Activated CD8-positive, alpha-beta memory T cell treated with anti-CD3 and anti-CD28 coated beads for 24 hours (primary cell): ENCODE measurements at regions not wholly inside any gene's neighbourhood (a gene's known extent, or its start where the extent isn't known, plus 50 kb on each side); places are given as distances from the start of the nearest gene placed in this dataset.

Experiments
- DNase-seq: peaks from one replicate; pipeline ENCODE4 v3.0.0-alpha.2; 2020

- no peak for DNase-seq
Observed at GRCh38 chr20:48433178-48433577, 394.6 kb downstream of the PREX1 start.

DNA sequence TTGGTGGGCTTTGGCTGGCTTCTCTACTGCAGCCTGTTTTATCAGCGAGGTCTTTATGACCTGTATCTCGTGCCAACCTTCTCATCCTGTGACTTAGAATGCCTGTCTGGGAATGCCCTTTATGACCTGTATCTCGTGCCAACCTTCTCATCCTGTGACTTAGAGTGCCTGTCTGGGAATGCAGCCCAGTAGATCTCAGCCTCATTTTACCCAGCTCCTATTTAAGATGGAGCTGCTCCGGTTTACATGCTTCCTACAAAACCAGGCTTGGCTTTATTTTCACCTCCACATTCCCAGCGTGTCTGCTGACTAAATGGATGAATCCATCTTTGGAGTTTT lies 395.3 kb downstream of the PREX1 start:
- DNase-seq, result no peak

GRCh38 chr20:48431653-48432493 lies 395.9 kb downstream of the PREX1 start:
- DNase-seq, result no peak

- no peak for DNase-seq
Observed at GRCh38 chr20:48426630-48427029, 401.2 kb downstream of the PREX1 start.

GRCh38 chr20:48425817-48426612 lies 401.8 kb downstream of the PREX1 start:
- DNase-seq, result no peak

GRCh38 chr20:48425321-48425720 lies 402.5 kb downstream of the PREX1 start:
- no peak for DNase-seq

GRCh38 chr20:48422242-48422960 lies 405.4 kb downstream of the PREX1 start:
- no peak for DNase-seq

DNA sequence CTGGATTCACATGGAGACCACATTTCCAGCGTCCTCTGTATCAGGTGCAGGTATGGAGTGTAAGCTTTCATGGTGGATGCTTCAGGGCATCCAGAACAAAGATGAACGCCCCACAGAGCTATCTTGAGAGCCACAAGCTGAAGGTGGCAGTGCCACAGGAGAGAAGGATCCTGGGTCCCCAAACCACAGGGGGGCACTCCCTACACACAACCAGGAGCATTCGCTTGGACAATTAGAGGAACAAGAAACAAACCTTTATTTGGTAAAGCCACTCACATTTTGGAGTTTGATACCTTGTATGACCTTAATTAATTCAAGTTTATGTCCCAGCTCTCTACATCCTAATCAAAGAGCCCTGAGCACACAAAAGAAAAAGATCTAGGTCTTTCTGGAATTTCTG lies 406.3 kb downstream of the PREX1 start:
- DNase-seq, result no peak

GRCh38 chr20:48420176-48420575 lies 407.6 kb downstream of the PREX1 start:
- DNase-seq, result no peak

DNA sequence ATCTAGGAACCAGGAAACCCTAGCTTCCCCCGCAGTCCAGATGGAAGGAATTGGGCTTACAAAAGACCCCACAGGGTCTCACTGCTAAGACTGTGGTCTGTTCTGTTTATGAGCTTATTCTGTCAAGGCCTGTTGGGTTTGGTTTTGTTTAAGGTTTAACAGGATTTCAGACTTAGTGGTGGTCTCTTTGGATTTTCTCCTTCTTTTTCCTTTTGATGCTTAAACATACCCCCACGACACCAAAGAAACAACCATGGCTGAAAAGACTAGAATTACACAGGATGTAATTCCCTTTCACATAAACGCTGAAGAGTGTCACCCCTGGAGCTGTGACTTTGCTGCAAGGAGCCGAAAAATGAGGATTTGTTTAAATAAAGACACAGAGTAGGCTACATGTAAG lies 408.6 kb downstream of the PREX1 start:
- DNase-seq, result no peak

DNA sequence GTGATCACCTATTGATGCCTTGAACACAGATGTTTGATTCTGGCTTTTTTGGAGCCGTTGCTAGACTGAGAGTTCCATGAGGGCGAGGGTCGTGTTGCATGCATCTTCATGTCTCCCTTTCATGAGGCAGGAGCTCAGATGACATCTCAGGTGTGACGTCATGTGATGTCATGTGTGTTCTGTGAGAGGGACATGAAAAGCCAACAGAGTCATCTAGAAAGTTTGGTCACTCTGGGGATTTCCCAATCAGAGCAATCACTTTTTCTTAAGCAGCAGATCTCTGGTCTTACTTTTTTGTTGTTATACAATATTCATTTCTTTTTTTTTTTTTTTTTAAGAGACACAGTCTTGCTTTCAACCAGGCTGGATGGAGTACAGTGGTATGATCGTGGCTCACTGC lies 411.8 kb downstream of the PREX1 start:
- no peak for DNase-seq

- no peak for DNase-seq
Observed at GRCh38 chr20:48414786-48415185, 413.0 kb downstream of the PREX1 start.

- no peak for DNase-seq
Observed at GRCh38 chr20:48411919-48412522, 415.8 kb downstream of the PREX1 start.

DNA sequence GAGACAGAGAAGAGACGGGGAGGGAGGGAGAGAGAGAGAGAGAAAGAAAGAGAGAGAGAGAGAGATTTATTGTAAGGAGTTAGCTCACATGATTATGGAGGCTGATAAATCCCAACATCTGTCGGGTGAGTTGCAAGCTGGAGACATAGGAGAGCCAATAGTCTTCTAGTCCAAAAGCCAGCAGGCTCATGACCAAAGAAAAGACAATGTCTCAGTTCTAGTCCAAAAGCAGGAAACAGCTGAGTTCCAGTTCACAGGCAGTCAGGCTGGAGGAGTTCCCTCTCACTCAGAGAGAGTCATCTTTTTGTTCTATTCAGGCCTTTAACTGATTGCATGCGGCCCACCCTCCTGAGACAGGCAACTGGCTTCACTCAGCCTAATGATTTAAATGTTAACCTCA lies 416.6 kb downstream of the PREX1 start:
- no peak for DNase-seq

- no peak for DNase-seq
Observed at GRCh38 chr20:48409055-48409615, 418.7 kb downstream of the PREX1 start.

GRCh38 chr20:48407710-48408109 lies 420.1 kb downstream of the PREX1 start:
- no peak for DNase-seq

- no peak for DNase-seq
Observed at GRCh38 chr20:48406912-48407340, 420.9 kb downstream of the PREX1 start.

DNA sequence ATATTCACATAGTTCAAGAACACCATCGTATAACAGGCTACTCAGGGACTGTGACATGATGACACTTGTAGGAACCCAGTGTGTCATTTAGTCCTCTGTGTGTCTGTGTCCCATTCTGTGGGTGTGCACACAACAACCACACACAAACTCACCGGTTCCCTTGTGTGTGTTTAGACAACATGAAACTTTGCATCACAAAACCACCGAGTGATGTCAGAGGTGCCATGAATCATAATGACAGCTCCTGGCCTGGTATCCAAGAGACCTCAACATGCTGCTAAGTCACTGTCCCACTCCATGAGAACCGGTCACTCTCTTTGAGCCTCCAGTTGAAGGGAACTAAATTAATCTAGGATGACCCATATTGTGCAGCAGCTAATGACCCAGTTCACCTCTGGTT lies 421.3 kb downstream of the PREX1 start:
- no peak for DNase-seq

DNA sequence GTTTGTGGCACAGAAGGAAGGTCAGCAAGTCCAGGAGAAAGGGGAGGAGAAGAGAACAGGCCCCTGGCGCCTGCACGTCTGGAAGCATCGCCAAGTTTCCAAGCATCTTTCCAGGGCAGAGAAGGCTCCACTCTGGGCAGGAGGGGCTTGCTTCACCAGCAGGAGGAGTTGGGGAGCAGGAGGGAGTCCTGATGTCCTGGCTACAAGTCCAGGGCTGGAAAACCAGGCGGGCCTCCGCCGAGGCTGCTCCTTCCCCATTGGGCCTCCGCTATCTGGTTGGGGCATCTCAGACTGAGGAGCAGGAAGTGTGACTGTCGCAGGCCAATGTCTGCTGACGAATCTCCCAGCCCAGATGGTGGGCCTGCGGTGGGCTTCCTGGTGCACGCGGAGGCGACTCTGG lies 421.9 kb downstream of the PREX1 start:
- DNase-seq, result no peak

DNA sequence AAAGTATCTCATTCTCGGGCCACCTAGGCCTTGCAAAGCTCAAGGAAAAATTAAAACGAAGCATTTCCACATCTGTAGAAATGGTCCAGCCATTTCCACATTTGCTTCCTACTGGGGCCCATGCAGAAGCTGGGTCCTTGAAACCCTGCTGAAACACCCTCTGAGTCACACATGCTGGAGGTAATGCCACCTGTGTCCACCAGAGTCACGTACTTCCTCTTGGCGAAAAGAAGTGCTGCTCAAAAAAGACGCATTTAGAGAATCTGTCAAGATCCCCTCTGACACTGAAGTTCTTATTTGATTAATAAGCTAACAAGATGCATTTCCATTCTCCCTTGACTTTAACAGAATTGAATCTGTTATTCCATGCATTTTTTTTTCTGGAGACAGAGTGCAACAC lies 423.2 kb downstream of the PREX1 start:
- DNase-seq, result no peak

- no peak for DNase-seq
Observed at GRCh38 chr20:48403167-48403761, 424.5 kb downstream of the PREX1 start.

- no peak for DNase-seq
Observed at GRCh38 chr20:48401359-48401758, 426.4 kb downstream of the PREX1 start.

DNA sequence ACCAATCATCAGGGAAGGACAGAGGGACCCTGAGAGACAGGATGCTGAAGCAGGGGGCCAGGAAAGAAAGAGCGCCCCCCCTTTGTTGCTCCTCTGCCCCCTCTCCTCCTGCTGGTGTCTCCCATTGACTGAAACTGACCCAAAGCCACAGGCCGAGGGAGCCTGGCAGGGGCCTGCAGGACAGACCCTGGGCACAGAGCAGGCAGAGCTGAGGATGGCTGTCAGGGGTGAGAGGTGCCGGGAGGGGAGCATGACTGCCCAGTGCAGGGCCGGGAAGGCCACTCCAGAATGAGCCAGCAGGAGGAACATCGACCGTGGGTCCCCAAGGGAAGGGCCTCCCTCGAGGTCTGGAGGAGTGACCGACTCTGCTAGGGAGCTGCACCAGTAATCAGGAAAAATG lies 427.8 kb downstream of the PREX1 start:
- DNase-seq, result no peak
